A673 (cell line): ENCODE measurements at regions not wholly inside any gene's neighbourhood (a gene's known extent, or its start where the extent isn't known, plus 50 kb on each side); places are given as distances from the start of the nearest gene placed in this dataset.

Source experiments
- CTCF ChIP-seq: fragments of 300-800, 200-600 bp; sonication (generic); conservative IDR thresholded peaks from 2 replicates; pipeline ENCODE4 v1.5.1; 2017; ENCODE audit warnings: low read depth, mild to moderate bottlenecking, antibody characterized with exemption, low read length, moderate library complexity, mixed read lengths
- EZH2 ChIP-seq: fragments of 200-600 bp; sonication (generic); IDR thresholded peaks from 2 replicates; pipeline ENCODE4 v1.6.1; 2017; ENCODE audit warnings: borderline replicate concordance, low read depth, mild to moderate bottlenecking, mixed read lengths, antibody characterized with exemption, low read length; ENCODE audit not compliant: poor library complexity, severe bottlenecking

- no peak for TF ChIP-seq CTCF
- no peak for TF ChIP-seq EZH2
These were observed 277.0 kb upstream of the PLSCR5 start for GRCh38 chr3:146881966-146882760.
